GM12872 (cell line): ENCODE measurements at regions not wholly inside any gene's neighbourhood (a gene's known extent, or its start where the extent isn't known, plus 50 kb on each side); places are given as distances from the start of the nearest gene placed in this dataset.
A peak's percentile ranks its signal among the peaks of the same experiment; 100 is the strongest.

Experiments used
- CTCF ChIP-seq: IDR thresholded peaks from 3 replicates; pipeline ENCODE4 v1.5.1; 2011; ENCODE audit warnings: low read depth, mild to moderate bottlenecking, low read length, moderate library complexity; ENCODE audit not compliant: insufficient read depth

GRCh38 chr5:157997991-157998504, 139.1 kb upstream of the CLINT1 start:
- no peak for TF ChIP-seq CTCF

- peak; percentile 80 for TF ChIP-seq CTCF
Measured at GRCh38 chr5:157994906-157995519, 136.1 kb upstream of the CLINT1 start.

GRCh38 chr5:157993986-157994691, 135.2 kb upstream of the CLINT1 start:
- TF ChIP-seq CTCF = no peak

GRCh38 chr5:157993201-157993600, 134.3 kb upstream of the CLINT1 start:
- no peak for TF ChIP-seq CTCF

GRCh38 chr5:157990583-157991181, 131.7 kb upstream of the CLINT1 start:
- no peak for TF ChIP-seq CTCF

- TF ChIP-seq CTCF = no peak
Measured at GRCh38 chr5:157989296-157989695, 130.4 kb upstream of the CLINT1 start.

- TF ChIP-seq CTCF = no peak
Measured at GRCh38 chr5:157987259-157987658, 128.3 kb upstream of the CLINT1 start.
